Glomerular visceral epithelial cell (primary cell): ENCODE measurements at regions not wholly inside any gene's neighbourhood (a gene's known extent, or its start where the extent isn't known, plus 50 kb on each side); places are given as distances from the start of the nearest gene placed in this dataset.
A peak's percentile ranks its signal among the peaks of the same experiment; 100 is the strongest.
"Not testable (repeated sequence)": the region's sequence is repeated elsewhere in the genome, so short reads cannot be mapped to it uniquely, and the experiment has no call there.

Experiments used
- DNase-seq: peaks from one replicate; pipeline ENCODE4 v3.0.0-alpha.2; 2016; ENCODE audit errors: extremely low spot score

DNA sequence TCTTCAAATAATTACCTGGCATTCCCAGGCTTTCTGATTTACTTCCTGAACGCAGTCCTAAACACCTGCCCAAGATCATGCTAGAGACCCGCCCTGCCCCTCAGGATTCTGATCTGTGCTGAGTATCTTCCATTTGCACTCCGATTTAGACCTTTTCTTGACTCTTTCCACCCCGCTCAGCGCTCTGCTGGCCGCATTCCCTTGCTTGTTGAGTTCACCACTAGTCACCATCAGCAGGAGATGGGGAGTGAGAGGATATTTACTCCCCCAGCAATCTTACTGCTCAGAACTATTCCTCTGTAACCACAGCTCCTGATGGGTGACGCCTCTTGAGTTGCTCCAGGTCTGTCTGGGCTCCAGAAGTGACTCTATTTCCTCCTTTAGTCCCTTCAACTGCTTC lies 419.4 kb upstream of the MIR17HG start:
- DNase-seq = no peak

DNA sequence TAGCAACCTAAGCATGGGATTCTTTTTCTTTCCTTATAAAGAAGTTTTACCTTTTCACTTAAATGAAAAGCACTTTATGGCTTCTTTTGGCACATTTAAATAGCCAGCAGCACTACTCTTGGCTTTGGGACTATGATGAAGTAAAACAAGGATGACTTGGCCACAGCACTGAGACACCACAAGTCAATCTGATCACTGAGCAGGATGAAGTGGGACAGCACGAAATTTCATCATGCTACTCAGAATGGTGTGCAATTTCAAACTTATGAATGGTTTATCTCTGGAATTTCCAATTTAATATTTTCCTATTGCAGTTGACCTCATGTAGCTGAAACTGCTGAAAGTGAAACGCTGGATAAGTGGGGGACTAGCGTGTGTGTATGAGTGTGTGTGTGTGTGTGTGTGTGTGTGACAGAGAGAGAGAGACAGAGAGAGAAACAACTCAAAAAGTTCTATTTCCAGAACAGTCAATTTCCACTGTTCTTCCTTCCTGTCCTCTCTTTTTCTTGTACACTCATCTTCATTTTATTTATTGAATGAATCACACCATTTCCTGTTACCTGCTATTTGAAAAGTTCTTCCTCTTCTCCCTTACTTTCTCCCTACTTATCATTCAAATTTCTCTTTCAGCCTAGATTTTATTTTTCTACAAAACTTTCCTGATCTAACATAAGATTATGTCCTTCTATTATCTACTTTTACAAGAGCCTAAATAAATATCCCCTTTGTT lies 414.2 kb upstream of the MIR17HG start:
- peak; percentile 5 for DNase-seq

DNA sequence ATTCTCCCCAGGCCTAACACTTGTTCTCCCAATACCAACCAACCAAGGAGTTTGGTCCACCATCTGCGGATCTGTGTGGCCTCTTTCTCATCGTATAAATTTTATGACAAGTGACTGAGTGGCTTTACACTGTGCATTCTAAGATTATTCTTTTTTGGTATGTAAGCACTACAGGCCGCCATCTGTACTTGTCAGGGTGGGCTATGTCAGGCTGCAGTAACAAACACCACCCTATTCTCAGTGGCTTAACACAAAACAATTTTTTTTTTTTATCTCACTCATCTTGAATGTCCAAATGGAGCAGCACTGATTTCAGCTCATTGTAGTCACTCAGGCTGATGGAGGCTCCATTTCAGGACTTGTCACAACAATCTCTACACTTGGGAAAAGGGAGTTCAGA lies 412.7 kb upstream of the MIR17HG start:
- no peak for DNase-seq

DNA sequence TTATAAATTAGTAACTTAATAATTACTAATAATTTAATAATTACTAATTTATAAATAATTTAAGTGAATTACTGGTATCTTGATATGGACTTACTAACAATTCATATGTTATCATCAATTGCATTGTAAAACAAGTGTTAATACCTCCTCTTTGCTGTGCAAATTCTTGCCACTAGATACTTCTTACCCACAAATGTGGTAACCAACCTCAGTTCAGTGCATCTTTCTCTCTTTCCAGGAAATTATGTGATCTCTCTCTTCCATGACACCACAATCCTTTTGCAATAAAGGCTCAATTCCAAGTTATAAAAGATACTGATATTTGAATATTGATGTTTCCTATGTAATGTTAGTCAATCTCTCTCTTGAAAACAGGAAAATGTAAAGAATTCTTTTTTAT lies 408.6 kb upstream of the MIR17HG start:
- DNase-seq = no peak

DNA sequence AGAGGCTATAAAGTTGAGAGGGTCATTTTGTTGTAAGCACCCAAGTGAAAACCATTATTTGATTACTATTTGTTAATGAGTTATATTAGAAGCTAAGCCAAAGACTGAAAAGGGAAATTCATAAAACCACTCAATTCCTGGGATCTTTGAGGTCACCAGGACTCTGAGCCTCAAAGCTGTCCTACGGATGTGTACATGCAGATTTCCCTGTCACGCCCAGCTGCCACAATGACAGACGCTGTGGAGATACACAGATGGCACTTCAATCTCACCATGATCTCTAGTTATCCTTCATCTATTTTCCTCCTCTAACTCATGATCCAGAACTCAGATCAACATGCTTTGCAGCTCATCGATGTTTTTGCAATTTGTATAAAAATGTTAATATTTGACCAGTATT lies 403.5 kb upstream of the MIR17HG start:
- DNase-seq = no peak

DNA sequence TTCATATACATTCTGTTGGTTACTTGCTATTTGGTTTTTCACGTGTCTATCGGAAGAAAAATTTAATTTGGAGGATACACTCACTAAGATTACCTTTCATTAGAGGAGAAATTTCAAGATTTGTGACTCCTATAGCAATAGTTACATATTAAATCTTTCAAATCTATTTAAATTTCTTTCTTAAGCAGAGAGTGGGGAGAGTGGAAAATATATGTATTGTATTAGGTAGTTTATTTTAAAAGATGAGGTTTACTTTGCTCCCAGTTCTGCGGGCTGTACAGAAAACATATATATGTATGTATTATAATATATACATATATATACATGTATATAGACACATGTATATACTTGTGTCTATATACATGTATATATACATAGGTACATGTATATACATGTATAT lies 402.3 kb upstream of the MIR17HG start:
- not testable (repeated sequence) for DNase-seq

DNA sequence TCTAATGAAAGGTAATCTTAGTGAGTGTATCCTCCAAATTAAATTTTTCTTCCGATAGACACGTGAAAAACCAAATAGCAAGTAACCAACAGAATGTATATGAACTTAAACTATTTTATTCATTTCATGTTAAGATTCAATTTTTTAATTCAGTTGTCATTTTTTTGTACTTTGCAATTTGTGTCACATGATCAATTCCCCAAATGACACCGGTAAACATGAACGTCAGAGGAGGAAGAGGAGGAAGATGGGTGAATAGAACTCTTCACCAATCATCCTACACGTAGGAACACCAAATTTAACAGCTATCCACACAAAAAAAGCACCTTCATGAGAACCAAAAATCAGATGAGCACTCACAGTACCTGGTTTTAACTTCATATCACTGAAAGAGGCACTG lies 401.4 kb upstream of the MIR17HG start:
- DNase-seq = not testable (repeated sequence)

DNA sequence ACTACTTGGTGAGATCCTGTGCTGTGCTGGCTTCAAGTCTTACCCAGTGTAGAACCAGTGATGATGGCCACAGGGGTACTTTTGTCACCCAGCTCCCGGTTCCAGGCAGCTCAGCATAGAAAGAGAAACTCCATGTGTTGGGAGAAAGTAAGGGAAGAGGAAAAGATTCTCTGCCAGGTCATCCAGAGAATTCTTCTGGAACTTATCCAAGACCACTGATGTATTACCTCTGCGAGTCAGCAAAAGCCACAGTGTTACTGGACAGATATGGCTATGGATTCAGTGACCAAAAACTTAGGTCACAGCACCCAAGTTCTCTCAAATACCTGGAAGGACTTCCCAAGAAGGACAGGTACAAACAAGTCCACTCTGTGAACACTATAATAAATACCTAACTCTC lies 399.5 kb upstream of the MIR17HG start:
- peak; percentile 64 for DNase-seq

DNA sequence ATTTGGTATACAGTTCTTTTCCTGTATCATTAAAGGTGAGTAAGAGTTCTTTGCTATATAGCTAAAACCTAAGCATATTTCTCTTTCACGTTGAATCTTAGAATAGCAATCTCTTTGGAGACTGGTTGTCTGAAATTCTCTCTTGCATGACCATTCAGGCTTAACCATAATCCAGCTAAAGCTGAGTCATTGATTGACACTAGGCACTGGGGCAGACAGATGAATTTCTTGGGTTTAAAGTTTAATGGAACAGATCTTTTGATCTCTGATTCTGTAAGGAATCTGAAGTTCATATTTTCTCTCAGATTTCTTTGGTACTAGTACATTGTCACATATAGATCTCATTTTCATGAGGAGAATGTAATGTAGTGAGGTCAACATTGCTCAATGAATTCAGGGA lies 397.3 kb upstream of the MIR17HG start:
- peak; percentile 68 for DNase-seq

DNA sequence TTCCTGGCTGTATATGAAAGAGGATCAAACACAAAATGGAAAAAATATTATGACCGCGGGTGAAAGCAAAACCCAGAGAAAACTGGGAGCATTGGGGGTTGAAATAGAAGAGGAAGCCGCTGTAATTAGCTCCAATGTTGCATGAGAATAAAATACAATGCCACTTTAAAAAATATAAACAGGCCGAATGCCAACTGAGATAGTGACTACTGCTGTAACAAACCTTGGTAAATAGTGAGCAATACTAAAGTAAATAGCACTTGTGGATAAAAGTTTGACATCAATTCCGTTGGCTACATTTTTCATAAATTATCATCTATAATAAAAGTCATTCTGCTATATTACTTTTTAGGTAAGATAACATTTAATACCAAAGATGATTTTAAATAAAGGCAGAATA lies 395.8 kb upstream of the MIR17HG start:
- no peak for DNase-seq

DNA sequence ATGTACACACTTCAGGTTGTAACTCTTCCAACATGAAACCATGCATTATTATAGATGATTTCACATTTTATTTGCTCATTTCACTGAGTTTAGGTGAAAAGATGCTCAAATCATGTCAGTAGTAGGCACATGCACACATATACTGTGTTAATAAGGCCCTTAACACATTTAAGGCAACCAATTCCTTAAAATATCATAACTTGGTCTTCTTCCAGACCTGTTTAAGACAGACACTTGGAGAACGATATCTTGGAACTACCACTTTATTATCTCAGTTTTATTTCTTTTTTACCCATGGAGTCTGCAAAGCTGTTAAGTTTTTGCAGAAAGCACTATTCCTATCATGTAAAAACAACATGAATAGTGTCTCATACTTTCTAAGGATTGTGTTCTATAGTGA lies 395.2 kb upstream of the MIR17HG start:
- DNase-seq = no peak

DNA sequence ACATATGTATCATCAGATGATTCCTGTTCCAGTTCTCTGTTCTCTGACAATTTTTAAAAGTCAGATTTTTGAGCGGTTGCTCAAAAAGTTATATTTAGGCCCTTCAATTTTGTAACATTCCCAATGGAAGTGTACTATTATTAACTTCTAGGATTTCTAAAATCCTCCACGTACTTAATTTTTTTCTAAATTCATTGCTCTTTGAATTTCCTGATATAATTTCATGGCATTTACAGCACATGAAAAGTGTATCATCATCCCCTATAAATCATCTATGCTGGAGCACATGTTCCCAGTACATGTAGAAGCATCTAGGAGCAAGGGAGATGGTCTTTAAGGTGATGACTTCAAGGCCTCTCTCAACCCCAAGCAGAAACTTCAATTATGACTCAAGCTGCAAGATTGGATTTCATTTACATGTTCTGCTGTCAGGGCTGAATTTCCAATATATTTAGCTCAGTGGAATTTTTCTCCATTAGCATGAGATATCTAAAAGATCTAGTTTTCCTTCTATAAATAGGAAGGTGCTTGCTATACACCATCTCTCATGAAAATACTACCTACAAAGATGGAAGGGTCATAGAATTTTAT lies 392.8 kb upstream of the MIR17HG start:
- no peak for DNase-seq

DNA sequence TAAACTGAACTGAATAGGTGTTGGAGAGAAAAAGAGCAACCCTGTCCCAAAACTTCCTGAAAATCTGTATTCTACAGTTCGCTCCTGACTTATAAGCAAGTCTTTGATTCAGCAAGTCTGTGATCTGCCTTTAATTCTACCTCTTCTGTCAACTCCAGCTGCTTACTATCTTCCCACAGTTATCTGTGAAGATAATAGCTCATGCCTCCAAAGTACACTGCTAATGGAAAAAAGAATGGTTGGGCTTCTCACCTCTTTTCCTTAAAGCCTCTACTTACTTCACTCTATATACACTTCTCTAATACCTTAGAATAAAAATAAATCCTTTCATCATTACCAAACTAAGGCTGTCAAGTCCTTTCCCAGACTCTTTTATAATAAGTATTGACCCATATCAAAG lies 391.5 kb upstream of the MIR17HG start:
- DNase-seq = no peak

DNA sequence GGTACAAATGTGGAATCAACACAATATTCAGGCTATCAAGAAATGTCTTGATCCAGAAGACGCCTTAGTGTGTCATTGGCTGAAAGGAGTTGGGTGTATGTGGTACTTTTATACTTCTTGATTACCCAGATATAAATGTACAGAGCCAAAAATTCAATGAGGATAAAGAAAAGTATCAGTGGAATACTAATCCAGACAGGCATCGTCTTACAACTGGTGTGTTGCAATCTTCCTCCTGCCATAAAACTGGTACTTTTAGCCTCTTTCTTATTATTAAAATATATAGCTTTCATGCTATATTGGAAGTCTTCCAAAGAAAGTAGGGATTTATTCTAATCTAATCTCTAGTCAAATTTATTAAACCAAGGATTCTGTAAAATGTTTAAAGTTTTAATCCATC lies 388.6 kb upstream of the MIR17HG start:
- DNase-seq = no peak

DNA sequence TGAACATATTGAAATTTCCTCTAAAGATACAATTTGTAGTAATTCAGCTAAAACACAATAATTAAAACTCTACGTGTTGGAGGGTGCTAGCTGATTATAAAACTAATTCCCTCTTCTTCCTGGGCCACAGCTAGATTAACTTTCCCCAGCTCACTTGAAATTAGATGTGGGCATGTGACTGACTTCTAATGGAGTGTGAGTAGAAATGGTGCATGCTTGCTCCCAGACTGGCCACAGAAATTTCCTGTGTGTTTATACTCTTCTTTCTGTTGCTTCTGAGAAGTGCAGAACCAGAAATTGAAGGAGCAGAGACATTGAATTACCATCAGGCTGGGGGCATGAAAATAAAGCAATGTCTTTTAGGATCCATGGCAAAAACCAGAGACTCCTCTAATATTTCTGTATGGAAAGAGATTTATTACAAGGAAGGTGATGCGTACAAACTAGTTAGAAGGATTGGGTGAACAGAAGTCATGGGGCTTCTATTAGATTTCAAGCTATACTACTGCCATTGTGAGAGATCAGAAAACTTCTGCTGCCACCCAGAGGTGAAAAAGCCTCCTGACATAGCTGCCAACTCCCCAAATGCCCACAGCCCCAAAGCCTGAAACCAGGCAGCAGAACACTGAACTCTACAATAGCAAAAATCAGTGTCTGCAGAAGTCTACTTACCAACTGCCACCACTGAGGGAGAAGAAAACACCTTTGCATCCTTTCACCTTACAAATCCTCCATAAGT lies 379.2 kb upstream of the MIR17HG start:
- peak; percentile 58 for DNase-seq

DNA sequence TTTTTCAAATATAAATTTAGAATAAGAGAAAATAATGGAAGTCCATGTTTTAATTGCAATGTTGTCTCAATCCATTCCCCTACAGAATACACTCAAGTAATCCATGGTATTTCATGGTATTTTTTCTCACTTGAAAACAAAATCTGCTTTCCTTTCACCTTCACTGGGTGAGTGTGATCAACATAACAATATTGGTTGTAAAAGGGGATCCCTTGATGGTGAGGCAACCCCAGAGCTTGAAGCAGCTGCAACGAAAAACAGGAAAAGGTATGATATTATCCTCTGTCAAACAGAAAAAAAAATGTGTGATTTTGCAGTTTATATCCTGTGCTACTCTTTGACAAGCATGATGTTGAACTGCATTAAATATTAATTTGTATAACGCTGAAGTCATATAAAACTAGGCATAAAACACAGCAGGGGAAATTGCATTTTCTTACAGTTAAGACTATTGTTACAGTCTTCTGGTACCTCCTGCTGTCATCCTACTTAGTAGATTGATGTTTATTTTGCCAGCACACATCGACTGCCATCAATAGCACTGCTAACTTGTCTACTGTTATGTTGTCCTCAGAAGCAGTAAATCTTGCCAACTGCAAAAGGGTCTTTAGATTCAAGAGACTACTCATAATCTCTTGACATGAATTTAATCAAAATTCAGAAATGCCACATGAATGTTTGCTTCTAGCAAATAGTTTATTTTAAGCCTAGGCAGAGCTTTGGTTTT lies 373.1 kb upstream of the MIR17HG start:
- no peak for DNase-seq

DNA sequence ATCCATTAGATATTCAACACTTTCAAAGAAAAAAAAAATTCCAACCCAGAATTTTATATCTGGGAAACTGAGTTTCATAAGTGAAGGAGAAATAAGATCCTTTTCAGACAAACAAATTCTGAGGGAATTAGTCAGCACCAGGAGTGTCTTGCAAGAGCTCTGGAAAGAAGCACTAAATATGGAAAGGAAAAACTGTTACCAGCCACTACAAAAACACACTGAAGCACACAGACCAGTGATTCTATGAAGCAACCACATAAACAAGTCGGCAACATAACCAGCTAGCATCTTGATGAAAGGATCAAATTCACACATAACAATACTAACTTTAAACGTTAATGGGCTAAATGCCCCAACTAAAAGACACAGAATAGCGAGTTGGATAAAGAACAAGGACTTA lies 368.4 kb upstream of the MIR17HG start:
- DNase-seq = no peak

DNA sequence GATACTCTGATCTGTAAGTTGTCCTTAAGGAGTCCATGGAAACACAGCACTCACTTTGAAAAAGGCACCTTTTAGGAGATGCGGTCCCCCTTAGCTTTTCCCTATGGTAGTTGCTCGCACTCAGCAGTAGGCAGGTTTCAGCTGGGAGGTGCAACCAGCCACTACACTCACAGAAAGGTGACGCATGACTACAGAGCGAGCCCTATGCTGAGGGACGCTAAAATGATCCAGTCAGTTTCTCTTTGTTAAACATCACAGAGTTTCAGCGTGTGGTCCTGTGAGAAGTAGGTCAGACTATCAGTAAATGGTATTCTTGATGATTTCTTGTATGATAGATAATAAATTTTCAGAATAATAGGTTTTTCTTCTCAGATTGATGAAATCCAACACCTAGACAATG lies 362.7 kb upstream of the MIR17HG start:
- DNase-seq = no peak

DNA sequence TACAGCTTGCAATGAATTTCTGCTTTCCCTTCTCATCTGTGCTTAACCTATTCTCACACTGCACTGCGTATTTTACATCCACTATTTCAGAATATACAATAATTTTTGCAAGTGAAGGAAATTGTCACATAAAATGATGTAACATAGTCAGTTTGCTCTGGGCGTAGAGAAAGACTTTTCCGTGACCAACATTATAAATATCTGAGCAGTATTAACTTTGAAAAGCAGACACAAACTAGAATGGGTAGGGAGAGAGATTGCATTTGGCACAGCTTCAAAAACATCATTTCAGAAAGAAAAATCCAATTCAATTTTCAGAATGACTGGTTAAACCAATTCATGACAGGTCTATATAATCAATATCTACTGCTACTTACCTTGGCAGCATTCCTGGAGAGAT lies 352.5 kb upstream of the MIR17HG start:
- no peak for DNase-seq

DNA sequence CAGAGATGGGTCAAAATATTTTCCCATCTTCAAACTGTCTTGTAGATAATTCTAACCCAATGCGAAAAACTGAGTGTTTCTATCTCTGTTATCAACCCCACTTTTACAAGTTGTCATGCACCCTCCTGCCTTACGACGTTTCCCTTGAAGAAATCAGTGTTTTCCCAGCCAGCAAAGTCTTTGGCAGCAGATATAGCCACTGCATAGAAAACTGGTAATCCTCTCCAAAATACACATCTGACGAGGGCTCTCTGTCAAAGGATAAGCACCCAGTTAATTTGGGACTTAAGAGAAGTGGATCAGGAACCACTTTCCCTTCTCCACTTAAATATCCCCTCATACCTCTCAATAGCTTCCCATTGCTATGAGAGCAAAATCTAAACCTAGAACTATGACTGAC lies 351.9 kb upstream of the MIR17HG start:
- DNase-seq = no peak

DNA sequence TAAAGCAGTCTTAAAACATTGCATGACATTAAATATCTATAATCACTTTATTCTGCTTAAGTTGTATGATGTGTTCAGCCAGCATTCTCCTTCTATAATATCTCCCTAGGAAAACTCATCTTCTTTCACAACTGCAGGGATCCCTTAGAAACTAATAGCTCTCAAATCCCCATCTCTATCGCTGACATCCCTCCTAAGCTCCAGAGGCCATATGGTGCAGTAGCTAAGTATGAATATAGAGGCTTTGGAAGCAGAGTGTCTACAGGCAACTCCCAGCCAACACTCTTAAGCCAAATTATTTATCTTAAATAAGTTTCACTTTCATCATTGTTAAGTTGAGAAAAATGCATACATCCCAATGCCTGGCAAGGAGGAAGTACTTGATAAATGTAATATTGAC lies 349.5 kb upstream of the MIR17HG start:
- no peak for DNase-seq

DNA sequence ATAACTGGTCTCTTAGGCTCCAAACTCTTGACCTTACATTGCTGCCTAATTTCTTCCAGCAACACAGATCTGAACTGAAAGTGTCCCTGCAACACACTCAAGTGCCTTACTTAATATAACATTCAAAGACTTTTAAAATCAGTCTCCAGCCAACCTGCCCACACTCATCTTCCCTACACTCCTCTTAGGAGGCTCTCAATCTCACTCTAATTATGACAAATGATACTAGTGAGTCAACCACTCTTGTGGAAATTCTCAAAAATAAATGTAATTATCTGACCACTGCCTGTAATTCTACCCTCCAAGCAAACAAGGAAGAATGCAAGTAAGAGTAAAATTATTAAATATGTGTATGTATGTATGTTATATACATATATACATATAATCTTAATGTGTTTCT lies 348.1 kb upstream of the MIR17HG start:
- no peak for DNase-seq

DNA sequence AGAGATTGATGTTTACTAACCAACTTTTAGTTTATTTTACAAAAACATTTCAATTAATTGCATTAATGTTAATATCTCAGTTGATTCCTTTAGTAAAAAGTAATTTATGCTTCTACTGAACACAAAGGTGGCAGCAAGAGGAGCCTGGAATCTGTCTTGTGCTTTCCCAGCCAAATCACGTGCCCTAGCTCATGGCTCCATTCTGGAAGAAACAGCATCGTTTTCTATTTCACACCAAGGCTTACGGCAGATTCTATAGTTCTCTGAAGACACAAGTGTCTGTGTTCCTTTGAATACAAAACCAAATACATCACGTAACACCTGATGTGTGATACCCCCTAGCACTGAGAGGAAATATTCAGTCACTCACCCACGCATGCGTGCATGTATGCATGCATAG lies 346.1 kb upstream of the MIR17HG start:
- DNase-seq = no peak
